MM.1S (cell line): ENCODE measurements at regions not wholly inside any gene's neighbourhood (a gene's known extent, or its start where the extent isn't known, plus 50 kb on each side); places are given as distances from the start of the nearest gene placed in this dataset.

Source experiments
- DNase-seq: peaks from one replicate; pipeline ENCODE4 v3.0.0-alpha.2; 2015
- H2AFZ ChIP-seq: fragments of 300-600 bp; sonication (generic); 2 replicates; pipeline ENCODE4 v1.6.0; 2016; ENCODE audit warnings: antibody characterized with exemption, low read length
- H3F3A ChIP-seq: fragments of 300-600 bp; sonication (generic); 2 replicates; pipeline ENCODE4 v1.6.1; 2016; ENCODE audit warnings: mild to moderate bottlenecking, antibody characterized with exemption, low read length, moderate library complexity, mixed read lengths; ENCODE audit not compliant: insufficient read depth
- H3K27ac ChIP-seq: fragments of 300-600 bp; sonication (generic); 2 replicates; pipeline ENCODE4 v1.5.1; 2016; ENCODE audit warnings: mild to moderate bottlenecking, low read length
- H3K27me3 ChIP-seq: fragments of 300-600 bp; sonication (generic); replicated peaks from 2 replicates; pipeline ENCODE4 v1.6.0; 2016; ENCODE audit warnings: low read length; ENCODE audit not compliant: insufficient read depth
- H3K36me3 ChIP-seq: fragments of 300-600 bp; sonication (generic); replicated peaks from 2 replicates; pipeline ENCODE4 v1.6.1; 2016; ENCODE audit warnings: mild to moderate bottlenecking, low read length, mixed read lengths; ENCODE audit not compliant: insufficient read depth
- H3K4me1 ChIP-seq: fragments of 300-600 bp; sonication (generic); 2 replicates; pipeline ENCODE4 v1.6.1; 2016; ENCODE audit warnings: low read length, mixed read lengths
- H3K4me2 ChIP-seq: fragments of 300-600 bp; sonication (generic); 2 replicates; pipeline ENCODE4 v1.6.0; 2016; ENCODE audit warnings: low read depth, low read length
- H3K4me3 ChIP-seq: fragments of 300-600 bp; sonication (generic); 2 replicates; pipeline ENCODE4 v1.5.1; 2016; ENCODE audit warnings: low read length, mixed read lengths
- H3K79me2 ChIP-seq: fragments of 300-600 bp; sonication (generic); 2 replicates; pipeline ENCODE4 v1.6.1; 2016; ENCODE audit warnings: mixed run types, low read length, mixed read lengths
- H3K9ac ChIP-seq: fragments of 300-600 bp; sonication (generic); 2 replicates; pipeline ENCODE4 v1.6.1; 2016; ENCODE audit warnings: low read length, mixed read lengths
- H3K9me2 ChIP-seq: fragments of 300-600 bp; sonication (generic); replicated peaks from 2 replicates; pipeline ENCODE4 v1.6.1; 2016; ENCODE audit warnings: mild to moderate bottlenecking, low read length, mixed read lengths; ENCODE audit not compliant: insufficient read depth
- H3K9me3 ChIP-seq: fragments of 300-600 bp; sonication (generic); replicated peaks from 2 replicates; pipeline ENCODE4 v1.6.1; 2016; ENCODE audit warnings: mild to moderate bottlenecking, low read length, mixed read lengths; ENCODE audit not compliant: insufficient read depth
- H4K20me1 ChIP-seq: fragments of 300-600 bp; sonication (generic); 2 replicates; pipeline ENCODE4 v1.6.1; 2016; ENCODE audit warnings: mild to moderate bottlenecking, low read length, moderate library complexity, mixed read lengths; ENCODE audit not compliant: insufficient read depth
- CTCF ChIP-seq: fragments of 300-600 bp; sonication (generic); IDR thresholded peaks from 2 replicates; pipeline ENCODE4 v1.5.1; 2016; ENCODE audit warnings: antibody characterized with exemption, low read length, mixed read lengths
- EZH2 ChIP-seq: fragments of 300-600 bp; sonication (generic); optimal IDR thresholded peaks from 2 replicates; pipeline ENCODE3; 2017; ENCODE audit warnings: low read depth, mild to moderate bottlenecking, antibody characterized with exemption, low read length, mixed read lengths
- EZH2phosphoT487 ChIP-seq: fragments of 300-600 bp; sonication (generic); IDR thresholded peaks from 2 replicates; pipeline ENCODE4 v1.6.1; 2018; ENCODE audit warnings: antibody characterized with exemption, low read length

GRCh38 chr6:22657352-22657980 lies 88.1 kb downstream of the HDGFL1 start:
- TF ChIP-seq EZH2phosphoT487 = no peak
- TF ChIP-seq EZH2 = no peak
- no peak for TF ChIP-seq CTCF
- H3K27me3 ChIP-seq = no peaks in the 10 kb centered on the region
- 0 out of 2 replicates have a peak, but pooled peaks cover 8% of the 10 kb centered on the region for H3F3A ChIP-seq
- H3K36me3 ChIP-seq = no peaks in the 10 kb centered on the region
- peak overlapping the region; percentile 59; the same call in 1 of the 2 replicates for H3K27ac ChIP-seq
- no peaks in the 10 kb centered on the region for H3K9me3 ChIP-seq
- peaks cover 41% of the 10 kb centered on the region for H3K4me1 ChIP-seq
- no peak overlapping the region for H3K4me3 ChIP-seq
- DNase-seq = peak; percentile 63
- H3K79me2 ChIP-seq = no peaks in the 10 kb centered on the region
- H3K9me2 ChIP-seq = no peaks in the 10 kb centered on the region
- H3K4me2 ChIP-seq = peak overlapping the region; percentile 49
- H3K9ac ChIP-seq = no peak overlapping the region
- H2AFZ ChIP-seq = peak overlapping the region; percentile 62
- no peaks in the 10 kb centered on the region for H4K20me1 ChIP-seq

- Histone ChIP-seq H3K4me3 (no peak overlapping the region), H2AFZ (peak overlapping the region; percentile 62; the same call in 1 of the 2 replicates), H4K20me1 (no peaks in the 10 kb centered on the region), H3K27me3 (no peaks in the 10 kb centered on the region), H3K27ac (peak overlapping the region; percentile 59; the same call in 1 of the 2 replicates), H3K4me2 (peak overlapping the region; percentile 49), H3K9ac (no peak overlapping the region), H3K36me3 (no peaks in the 10 kb centered on the region), H3K79me2 (no peaks in the 10 kb centered on the region), H3F3A (0 out of 2 replicates have a peak, but pooled peaks cover 8% of the 10 kb centered on the region), H3K9me2 (no peaks in the 10 kb centered on the region), H3K9me3 (no peaks in the 10 kb centered on the region), H3K4me1 (peaks cover 41% of the 10 kb centered on the region)
- DNase-seq = no peak
- TF ChIP-seq EZH2 = no peak
- no peak for TF ChIP-seq EZH2phosphoT487
- no peak for TF ChIP-seq CTCF
Measured at GRCh38 chr6:22658183-22658582, 88.8 kb downstream of the HDGFL1 start.

- Histone ChIP-seq H3K4me1 (peaks cover 41% of the 10 kb centered on the region), H3K27me3 (no peaks in the 10 kb centered on the region), H3K79me2 (no peaks in the 10 kb centered on the region), H3F3A (0 out of 2 replicates have a peak, but pooled peaks cover 8% of the 10 kb centered on the region), H3K9me3 (no peaks in the 10 kb centered on the region), H3K9ac (no peak overlapping the region), H3K27ac (peak overlapping the region; percentile 59; the same call in 1 of the 2 replicates), H3K4me2 (peak overlapping the region; percentile 49), H3K9me2 (no peaks in the 10 kb centered on the region), H2AFZ (0 out of 2 replicates have a peak overlapping the region, but pooled peaks have one; percentile 28), H3K36me3 (no peaks in the 10 kb centered on the region), H3K4me3 (no peak overlapping the region), H4K20me1 (no peaks in the 10 kb centered on the region)
- TF ChIP-seq EZH2 (no peak), CTCF (no peak), EZH2phosphoT487 (no peak)
- DNase-seq = peak; percentile 74
Measured at GRCh38 chr6:22658934-22659333, 89.6 kb downstream of the HDGFL1 start.
